Sigmoid colon (tissue), 6 donors: ENCODE measurements at regions not wholly inside any gene's neighbourhood (a gene's known extent, or its start where the extent isn't known, plus 50 kb on each side); places are given as distances from the start of the nearest gene placed in this dataset.

Experiments used
- DNase-seq: peaks from one replicate; pipeline ENCODE4 v3.0.0-alpha.2; 2019
- H3K27ac ChIP-seq, 4 donors: fragments of 200-600 bp; sonication (generic); one replicate each; pipeline ENCODE4 v1.5.1; 2016 to 2019; ENCODE audit warnings: mild to moderate bottlenecking in 1 of 4
- H3K27me3 ChIP-seq, 3 donors: fragments of 200-600 bp; sonication (generic); one replicate each; pipeline ENCODE4 v1.5.1; 2019; ENCODE audit warnings: mild to moderate bottlenecking in 1 of 3
- H3K36me3 ChIP-seq, 4 donors: fragments of 200-600 bp; sonication (generic); one replicate each; pipeline ENCODE4 v1.5.1; 2016 to 2019
- H3K4me1 ChIP-seq, 4 donors: fragments of 200-600 bp; sonication (generic); one replicate each; pipeline ENCODE4 v1.5.1; 2017 to 2019
- H3K4me3 ChIP-seq, 4 donors: fragments of 200-600 bp; sonication (generic); one replicate each; pipeline ENCODE4 v1.5.1; 2017 to 2019; ENCODE audit warnings: mild to moderate bottlenecking in 2 of 4, moderate library complexity in 1 of 4
- H3K9me3 ChIP-seq, 4 donors: fragments of 200-600 bp in 3 of 4; sonication (generic) in 3 of 4; one replicate each; pipeline versions ENCODE4 v1.5.1 to v1.6.1; 2013 to 2019
- CTCF ChIP-seq, 4 experiments: fragments of 450-650 bp in 3 of 4; fragments of 200-600 bp in 1 of 4; IDR thresholded peaks; one replicate each; pipeline ENCODE4 v1.5.1; 2016 to 2019; ENCODE audit warnings: antibody characterized with exemption in 4 of 4, mild to moderate bottlenecking in 3 of 4, moderate library complexity in 2 of 4
- EP300 ChIP-seq, 4 donors: sonication (generic); formaldehyde crosslinking; IDR thresholded peaks; one replicate each; pipeline ENCODE4 v1.6.1; 2017; ENCODE audit warnings: antibody characterized with exemption in 4 of 4
- POLR2A ChIP-seq, 2 donors: fragments of 450-650 bp; IDR thresholded peaks; one replicate each; pipeline ENCODE4 v1.6.1; 2016; ENCODE audit warnings: antibody characterized with exemption in 2 of 2, mild to moderate bottlenecking in 2 of 2, moderate library complexity in 2 of 2
- POLR2AphosphoS5 ChIP-seq, 4 donors: sonication (generic); formaldehyde crosslinking; IDR thresholded peaks; one replicate each; pipeline ENCODE4 v1.6.1; 2017; ENCODE audit warnings: antibody characterized with exemption in 4 of 4
- WGBS, 2 donors: extraction: QIAGEN DNeasy Blood & Tissue Kit; methylation state at CpG; one replicate each; pipeline ENCODE4 v1.1.7; 2013; 5-methylcytosine and 5-hydroxymethylcytosine counted together
- intact Hi-C: fragments of 100-400 bp; cut with DNase I; formaldehyde crosslinking; loops from one replicate; pipeline ENCODE4 v1.15.1; 2023
- donor health status: healthy with polysubstance abuse.
- donor health status: healthy.

- intact Hi-C loops: no loop called here
- Histone ChIP-seq H3K4me3 (no peak overlapping the region), H3K27me3 (no peaks in the 10 kb centered on the region), H3K9me3 (no peaks in the 10 kb centered on the region), H3K4me1 (no peaks in the 10 kb centered on the region), H3K36me3 (no peaks in the 10 kb centered on the region), H3K27ac (no peak overlapping the region)
- no peak for TF ChIP-seq POLR2A (IDR thresholded peaks at IDR 0.05)
- no peak for TF ChIP-seq EP300 (IDR thresholded peaks at IDR 0.05)
- DNase-seq: no peak
- WGBS, 2 donors: 89 to 95% methylated on average over 1 of the region's 1 CpG
These were observed 1159.8 kb upstream of the EYS start for GRCh38 chr6:66866801-66867200.

GRCh38 chr6:66865771-66866170 is 1158.7 kb upstream of the EYS start:
- no peaks in the 10 kb centered on the region for H3K36me3 ChIP-seq
- H3K4me3 ChIP-seq: no peak overlapping the region
- intact Hi-C loops: no loop called here
- no peak overlapping the region for H3K27ac ChIP-seq
- H3K4me1 ChIP-seq: no peaks in the 10 kb centered on the region
- TF ChIP-seq CTCF (IDR thresholded peaks at IDR 0.05) (no peak), POLR2AphosphoS5 (IDR thresholded peaks at IDR 0.05) (no peak), EP300 (IDR thresholded peaks at IDR 0.05) (no peak), POLR2A (IDR thresholded peaks at IDR 0.05) (no peak)
- H3K9me3 ChIP-seq: no peaks in the 10 kb centered on the region
- no peaks in the 10 kb centered on the region for H3K27me3 ChIP-seq
- DNase-seq: no peak

GRCh38 chr6:66861007-66861541 is 1154.0 kb upstream of the EYS start:
- DNase-seq: no peak
- no peaks in the 10 kb centered on the region for H3K9me3 ChIP-seq
- TF ChIP-seq POLR2AphosphoS5 (IDR thresholded peaks at IDR 0.05) (no peak), EP300 (IDR thresholded peaks at IDR 0.05) (no peak), CTCF (IDR thresholded peaks at IDR 0.05) (no peak), POLR2A (IDR thresholded peaks at IDR 0.05) (no peak)
- H3K4me3 ChIP-seq: no peak overlapping the region
- 56 to 67% methylated on average over 2 of the region's 2 CpGs for WGBS, 2 donors
- no peaks in the 10 kb centered on the region for H3K4me1 ChIP-seq
- H3K36me3 ChIP-seq: no peaks in the 10 kb centered on the region
- H3K27me3 ChIP-seq: no peaks in the 10 kb centered on the region
- intact Hi-C loops: no loop called here
- no peak overlapping the region for H3K27ac ChIP-seq

- Histone ChIP-seq H3K4me1 (no peaks in the 10 kb centered on the region), H3K4me3 (no peak overlapping the region), H3K9me3 (no peaks in the 10 kb centered on the region), H3K27me3 (no peaks in the 10 kb centered on the region), H3K27ac (no peak overlapping the region), H3K36me3 (no peaks in the 10 kb centered on the region)
- DNase-seq: no peak
- intact Hi-C loops: no loop called here
- TF ChIP-seq EP300 (IDR thresholded peaks at IDR 0.05): no peak
- no peak for TF ChIP-seq CTCF (IDR thresholded peaks at IDR 0.05)
- no peak for TF ChIP-seq POLR2AphosphoS5 (IDR thresholded peaks at IDR 0.05)
- no peak for TF ChIP-seq POLR2A (IDR thresholded peaks at IDR 0.05)
- whole genome bisulfite sequencing, 2 donors: 52 to 68% methylated on average over 3 of the region's 3 CpGs
These were observed 1153.3 kb upstream of the EYS start for GRCh38 chr6:66860328-66860727.

GRCh38 chr6:66858196-66858595 is 1151.2 kb upstream of the EYS start:
- intact Hi-C loops: no loop called here
- Histone ChIP-seq H3K27me3 (no peaks in the 10 kb centered on the region), H3K4me3 (no peak overlapping the region), H3K9me3 (no peaks in the 10 kb centered on the region), H3K27ac (no peak overlapping the region), H3K36me3 (no peaks in the 10 kb centered on the region), H3K4me1 (no peaks in the 10 kb centered on the region)
- DNase-seq: no peak
- TF ChIP-seq CTCF (IDR thresholded peaks at IDR 0.05): no peak
- no peak for TF ChIP-seq EP300 (IDR thresholded peaks at IDR 0.05)
- no peak for TF ChIP-seq POLR2A (IDR thresholded peaks at IDR 0.05)
- no peak for TF ChIP-seq POLR2AphosphoS5 (IDR thresholded peaks at IDR 0.05)
- WGBS, 2 donors: 59 to 78% methylated on average over 2 of the region's 2 CpGs
